WERI-Rb-1 (cell line): ENCODE measurements at regions not wholly inside any gene's neighbourhood (a gene's known extent, or its start where the extent isn't known, plus 50 kb on each side); places are given as distances from the start of the nearest gene placed in this dataset.

ENCODE experiments used
- DNase-seq: peaks from one replicate; pipeline ENCODE4 v3.0.0-alpha.2; 2020
- H3K27ac ChIP-seq: fragments of 250-450 bp; sonication (Bioruptor Pico); 2 replicates; pipeline ENCODE4 v1.5.1; 2020; ENCODE audit warnings: mild to moderate bottlenecking, moderate library complexity
- H3K27me3 ChIP-seq: fragments of 250-450 bp; sonication (Bioruptor Pico); 2 replicates; pipeline ENCODE4 v1.5.1; 2021; ENCODE audit warnings: mild to moderate bottlenecking, low read depth, moderate library complexity; ENCODE audit not compliant: insufficient read depth, severe bottlenecking
- H3K36me3 ChIP-seq: fragments of 250-450 bp; sonication (Bioruptor Pico); 2 replicates; pipeline ENCODE4 v1.5.1; 2020; ENCODE audit warnings: mild to moderate bottlenecking, moderate library complexity
- H3K4me3 ChIP-seq: 2 replicates; pipeline ENCODE4 v1.5.1; 2011; ENCODE audit warnings: low read depth, mild to moderate bottlenecking, control low read depth, low read length
- H3K9me3 ChIP-seq: fragments of 250-450 bp; sonication (Bioruptor Pico); 2 replicates; pipeline ENCODE4 v1.5.1; 2021; ENCODE audit warnings: mild to moderate bottlenecking, moderate library complexity; ENCODE audit not compliant: severe bottlenecking
- CTCF ChIP-seq: IDR thresholded peaks from 2 replicates; pipeline ENCODE4 v1.5.1; 2011; ENCODE audit warnings: low read depth, mild to moderate bottlenecking, control low read depth, inconsistent platforms, low read length

DNA sequence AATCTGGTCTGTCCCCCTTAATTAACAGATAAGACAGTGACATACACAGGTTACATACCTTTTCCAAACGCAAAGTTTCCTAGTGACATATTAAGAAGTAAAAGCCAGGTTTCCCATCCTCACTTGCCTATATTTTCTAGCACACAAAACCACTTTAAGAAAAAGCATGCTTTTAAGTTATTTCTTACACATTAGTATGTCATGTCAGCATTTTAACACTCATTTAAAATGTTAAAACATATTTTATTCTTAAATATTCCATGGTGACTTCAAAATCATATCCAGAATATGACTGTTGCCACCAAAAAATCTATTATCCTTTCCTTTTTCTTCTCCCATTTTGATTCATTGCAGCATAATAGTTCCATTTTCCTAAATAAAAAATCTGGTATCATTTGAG lies 1830.2 kb downstream of the STIM2 start:
- no peaks in the 10 kb centered on the region for H3K27me3 ChIP-seq
- H3K4me3 ChIP-seq = no peak overlapping the region
- no peak for DNase-seq
- H3K36me3 ChIP-seq = no peaks in the 10 kb centered on the region
- no peaks in the 10 kb centered on the region for H3K9me3 ChIP-seq
- H3K27ac ChIP-seq = no peak overlapping the region
- no peak for TF ChIP-seq CTCF

- H3K36me3 ChIP-seq = no peaks in the 10 kb centered on the region
- TF ChIP-seq CTCF = no peak
- no peaks in the 10 kb centered on the region for H3K9me3 ChIP-seq
- no peaks in the 10 kb centered on the region for H3K27me3 ChIP-seq
- no peak overlapping the region for H3K27ac ChIP-seq
- DNase-seq = no peak
- H3K4me3 ChIP-seq = no peak overlapping the region
Observed at GRCh38 chr4:28702571-28702970, 1841.9 kb downstream of the STIM2 start.

GRCh38 chr4:28709891-28710290 lies 1849.2 kb downstream of the STIM2 start:
- Histone ChIP-seq H3K27me3 (no peaks in the 10 kb centered on the region), H3K4me3 (no peak overlapping the region), H3K9me3 (no peaks in the 10 kb centered on the region), H3K36me3 (no peaks in the 10 kb centered on the region), H3K27ac (no peak overlapping the region)
- TF ChIP-seq CTCF = no peak
- DNase-seq = no peak

GRCh38 chr4:28723371-28723770 lies 1862.7 kb downstream of the STIM2 start:
- DNase-seq = peak; percentile 28
- H3K27ac ChIP-seq = no peak overlapping the region
- no peak overlapping the region for H3K4me3 ChIP-seq
- H3K36me3 ChIP-seq = no peaks in the 10 kb centered on the region
- H3K27me3 ChIP-seq = no peaks in the 10 kb centered on the region
- TF ChIP-seq CTCF = no peak
- H3K9me3 ChIP-seq = no peaks in the 10 kb centered on the region

GRCh38 chr4:28724239-28724638 lies 1863.6 kb downstream of the STIM2 start:
- no peak overlapping the region for H3K4me3 ChIP-seq
- H3K36me3 ChIP-seq = no peaks in the 10 kb centered on the region
- TF ChIP-seq CTCF = no peak

GRCh38 chr4:28730304-28730703 lies 1869.7 kb downstream of the STIM2 start:
- no peaks in the 10 kb centered on the region for H3K27me3 ChIP-seq
- no peak overlapping the region for H3K27ac ChIP-seq
- no peak overlapping the region for H3K4me3 ChIP-seq
- DNase-seq = no peak
- TF ChIP-seq CTCF = peak; percentile 46
- H3K9me3 ChIP-seq = no peaks in the 10 kb centered on the region
- no peaks in the 10 kb centered on the region for H3K36me3 ChIP-seq

More at GRCh38 chr4:28724239-28724638, 1863.6 kb downstream of the STIM2 start:
- Histone ChIP-seq H3K9me3 (no peaks in the 10 kb centered on the region), H3K27ac (no peak overlapping the region), H3K27me3 (no peaks in the 10 kb centered on the region)
- no peak for DNase-seq
